Stimulated activated CD4-positive, alpha-beta T cell treated with anti-CD3 and anti-CD28 coated beads, Interleukin-4, amount 100 ng/mL, for 48 hours (primary cell): ENCODE measurements at regions not wholly inside any gene's neighbourhood (a gene's known extent, or its start where the extent isn't known, plus 50 kb on each side); places are given as distances from the start of the nearest gene placed in this dataset.

Experiments
- DNase-seq, 2 donors: peaks; one replicate each; pipeline ENCODE4 v3.0.0-alpha.2; 2020; ENCODE audit warnings: low read depth in 2 of 2

GRCh38 chr20:50404419-50405234, 105.6 kb upstream of the PTPN1 start:
- no peak for DNase-seq

DNA sequence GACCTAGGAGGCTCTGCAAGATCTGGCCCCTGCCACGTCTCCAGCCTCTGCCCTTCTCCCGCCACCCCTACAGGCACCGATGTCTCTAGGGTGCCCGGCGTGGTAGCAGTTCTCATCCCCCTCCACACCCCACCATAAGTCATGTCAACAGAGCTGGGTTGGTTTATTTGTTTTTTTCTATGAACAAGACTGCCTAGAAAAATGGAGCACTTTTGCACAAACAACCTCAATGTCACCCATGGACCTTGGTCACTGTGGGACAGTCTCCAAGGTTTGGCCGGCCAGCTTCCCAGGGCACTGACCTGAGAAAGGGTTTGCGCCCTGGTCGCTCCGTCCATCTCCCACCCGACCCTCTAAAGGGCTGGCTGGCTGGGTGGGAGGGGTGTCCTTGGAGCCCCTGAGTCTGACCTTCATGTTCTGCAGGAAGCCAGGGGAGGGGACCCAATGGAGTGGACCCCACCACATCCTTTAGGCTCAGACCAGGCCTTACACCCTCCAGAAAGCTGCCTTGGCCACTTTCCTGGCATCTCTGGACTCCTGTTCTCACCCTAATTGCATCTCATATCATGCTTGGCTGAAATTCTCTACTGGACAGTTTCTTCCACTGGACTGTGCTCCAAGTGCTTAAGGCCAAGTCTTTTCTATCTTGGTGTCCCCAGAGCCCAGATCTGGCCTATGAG, 104.8 kb upstream of the PTPN1 start:
- DNase-seq = no peak

DNA sequence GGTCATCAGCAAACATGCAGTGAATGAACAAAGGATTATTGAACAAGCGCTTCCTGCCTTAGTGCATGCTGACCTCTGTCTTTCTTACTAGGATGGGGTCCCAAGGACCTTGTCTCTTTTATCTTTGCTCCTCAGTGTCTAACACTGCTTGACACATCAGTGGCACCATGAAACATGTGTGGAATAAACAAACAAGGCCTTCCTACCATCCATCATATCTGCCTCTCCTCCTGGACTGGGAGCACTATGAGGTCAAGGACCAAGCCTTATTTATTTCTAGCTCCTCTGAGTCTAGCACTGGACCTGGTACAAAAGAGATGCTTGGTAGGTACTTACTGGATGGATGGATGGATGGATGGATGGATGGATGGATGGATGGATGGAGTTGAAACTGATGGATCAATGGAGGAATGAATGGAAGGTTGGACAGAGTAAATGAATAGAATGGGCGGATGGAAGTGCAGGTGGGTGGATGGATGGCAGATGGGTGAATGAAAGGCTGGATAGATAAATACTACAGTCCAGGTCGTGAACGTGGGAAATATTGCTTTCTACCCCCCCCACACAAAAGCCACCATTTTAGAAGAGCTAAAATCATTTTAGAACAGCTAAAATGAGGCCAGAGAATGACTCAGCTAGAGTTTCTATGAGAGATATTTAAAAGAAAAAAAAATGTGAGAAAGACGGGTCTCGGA, 104.1 kb upstream of the PTPN1 start:
- no peak for DNase-seq

DNA sequence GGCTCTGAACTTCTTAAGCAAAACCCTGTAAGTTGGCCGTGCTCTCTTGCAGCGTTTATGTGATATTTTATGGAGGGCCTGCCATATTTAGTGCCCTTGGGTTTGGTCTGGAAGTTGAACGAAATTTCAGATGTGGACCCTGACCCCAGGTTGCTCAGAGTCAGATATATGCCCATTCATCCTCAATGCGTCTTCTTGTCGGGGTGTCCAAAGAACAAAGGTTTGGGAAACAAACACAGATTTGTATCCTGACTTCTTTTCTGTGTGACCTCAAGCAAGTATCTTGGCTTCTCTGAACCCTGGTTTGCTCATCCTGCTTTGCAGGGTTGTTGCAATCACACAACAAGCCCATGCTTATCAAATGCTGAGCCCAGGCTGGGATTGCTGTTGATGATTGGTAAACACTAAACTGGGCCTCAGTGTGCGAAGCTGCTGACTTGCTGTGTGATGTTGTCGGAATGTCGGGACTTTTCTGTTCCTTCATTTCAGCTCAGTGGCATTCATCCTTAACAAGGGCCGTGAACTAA, 103.5 kb upstream of the PTPN1 start:
- DNase-seq = no peak

DNA sequence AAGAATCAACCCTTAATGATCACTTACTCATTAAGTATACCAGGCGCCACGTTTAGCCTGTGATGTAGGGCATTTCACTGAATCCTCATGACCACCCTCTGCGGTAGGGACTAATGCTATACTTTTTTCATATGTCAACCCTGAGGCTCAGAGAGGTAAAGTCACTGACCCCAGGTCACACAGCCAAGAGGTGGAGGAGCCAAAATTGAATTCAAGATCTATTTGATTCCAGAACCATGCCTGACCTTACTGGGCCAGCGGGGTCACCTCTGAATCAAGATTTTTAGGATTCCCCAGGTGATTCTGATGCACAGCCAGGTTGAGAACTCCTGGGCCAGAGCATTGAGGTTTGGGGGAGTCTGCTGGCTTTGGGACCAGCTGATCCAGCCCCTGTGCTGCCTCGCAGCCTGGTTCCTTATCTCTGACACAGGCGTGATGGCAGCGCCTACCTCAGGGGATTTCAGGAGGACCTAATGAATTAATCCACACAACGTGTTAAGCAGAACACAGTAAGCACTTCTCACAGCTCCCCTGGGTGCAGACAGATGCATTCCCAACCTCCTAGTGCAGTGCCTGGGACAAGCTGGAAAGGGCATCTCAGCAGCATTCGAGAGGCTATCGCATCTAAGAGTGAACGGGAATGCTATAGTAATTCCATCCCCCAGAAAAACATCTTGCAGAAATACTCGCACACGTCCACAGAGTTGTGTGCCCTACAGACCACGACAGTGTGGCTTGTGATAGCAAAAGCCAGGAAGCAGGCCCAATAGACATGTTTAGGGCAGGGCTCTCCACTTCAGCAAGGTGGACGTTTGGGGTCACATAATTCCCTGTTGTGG, 101.4 kb upstream of the PTPN1 start:
- no peak for DNase-seq

- DNase-seq = no peak
Measured at GRCh38 chr20:50409495-50409894, 100.7 kb upstream of the PTPN1 start.

DNA sequence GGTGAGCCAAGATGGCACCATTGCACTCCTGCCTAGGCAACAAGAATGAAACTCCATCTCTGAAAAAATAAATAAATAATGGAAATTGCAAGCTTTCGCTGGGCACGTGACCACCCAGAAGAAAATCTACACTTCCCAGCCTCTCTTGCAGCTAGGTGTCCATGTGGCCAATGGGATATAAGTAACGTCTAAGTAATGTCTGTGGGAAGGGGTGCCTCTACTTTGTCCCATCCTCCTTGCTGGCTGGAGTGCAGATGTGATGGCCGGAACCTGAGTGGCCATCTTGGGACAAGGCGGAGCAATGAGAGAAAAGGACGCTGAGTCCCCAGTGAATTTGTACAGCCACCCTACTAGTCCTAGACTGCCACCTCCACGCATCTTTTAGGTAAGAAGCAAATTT, 99.8 kb upstream of the PTPN1 start:
- no peak for DNase-seq

DNA sequence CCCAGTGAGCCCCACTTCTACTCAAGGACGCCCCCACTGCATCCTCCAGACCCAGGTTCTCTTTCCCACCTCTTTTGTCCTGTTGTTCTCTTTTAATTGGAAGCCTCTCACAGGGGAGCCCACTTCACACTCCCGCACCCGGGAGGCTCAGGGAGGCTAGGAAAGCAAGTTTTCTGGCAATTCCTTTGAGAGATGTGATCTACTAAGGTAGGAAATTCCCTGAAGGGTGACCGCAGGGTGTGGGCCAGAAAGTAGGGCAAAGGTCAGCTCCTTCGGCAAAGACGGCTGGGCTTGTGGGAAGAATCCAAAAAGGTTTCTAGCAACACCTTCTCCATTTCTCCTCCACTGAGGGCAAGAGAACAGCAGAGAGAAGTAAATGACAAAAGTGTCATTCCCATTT, 98.1 kb upstream of the PTPN1 start:
- no peak for DNase-seq

DNA sequence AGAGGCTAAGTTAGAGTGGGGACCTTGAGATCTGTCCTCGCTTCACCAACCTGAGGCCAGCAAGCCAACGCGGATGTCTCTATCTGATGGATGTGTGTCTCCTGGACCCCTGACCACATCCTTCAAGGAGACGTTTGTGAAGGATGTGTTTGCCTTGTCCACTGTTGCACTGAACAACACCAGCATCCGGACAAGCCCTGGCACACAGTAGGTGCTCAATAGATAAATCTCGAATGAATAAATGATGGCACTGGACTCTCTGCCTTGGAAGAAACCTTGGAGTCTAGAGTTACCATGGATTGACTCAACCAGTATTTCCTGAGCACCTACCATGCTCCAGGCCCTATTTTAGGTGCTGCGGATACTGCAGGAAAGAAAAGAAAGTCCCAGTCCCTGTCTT, 97.7 kb upstream of the PTPN1 start:
- no peak for DNase-seq

DNA sequence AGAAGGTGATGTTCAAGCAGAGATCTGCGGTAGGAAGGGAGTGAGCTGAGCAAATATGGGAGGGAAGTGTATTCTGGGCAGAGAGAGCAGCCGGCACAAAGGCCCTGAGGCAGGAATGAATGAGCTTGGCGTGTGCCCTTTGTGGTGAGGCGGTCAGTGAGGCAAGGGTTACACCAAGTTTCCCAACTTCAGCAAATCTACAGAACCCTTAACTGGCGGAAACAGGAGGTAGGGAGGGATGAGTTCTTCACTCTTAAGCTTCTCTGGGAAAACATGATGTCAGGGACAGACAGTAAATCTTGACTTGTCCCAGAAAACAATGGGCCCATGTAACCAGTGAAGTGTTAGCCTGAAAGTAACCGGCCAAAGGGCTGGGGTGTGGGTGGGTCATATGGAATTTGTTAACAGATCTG, 97.1 kb upstream of the PTPN1 start:
- DNase-seq = no peak

DNA sequence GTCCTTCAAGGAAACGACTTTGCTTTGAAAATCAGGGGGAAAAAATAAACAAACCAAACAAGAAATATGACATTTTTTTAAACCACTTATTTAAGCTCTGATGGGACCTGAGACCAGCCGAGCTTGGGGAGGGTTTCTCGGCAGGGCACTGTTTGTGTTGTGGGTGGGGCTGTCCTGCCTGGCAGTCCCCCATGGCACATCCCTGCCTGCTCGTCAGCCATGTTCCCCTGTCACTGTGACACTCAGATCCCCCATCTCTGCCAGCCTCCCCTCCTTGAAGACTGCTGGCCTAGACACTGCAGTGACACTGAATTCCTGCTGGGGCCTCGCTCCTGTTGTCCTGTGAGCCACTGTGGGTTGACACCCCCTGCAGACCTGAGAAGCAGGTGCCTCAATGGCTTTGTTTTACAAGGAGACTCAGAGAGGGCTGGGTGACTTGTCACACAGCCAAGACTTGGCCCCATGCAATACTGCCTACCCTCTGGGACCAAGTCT, 95.1 kb upstream of the PTPN1 start:
- no peak for DNase-seq

GRCh38 chr20:50415516-50416268, 94.5 kb upstream of the PTPN1 start:
- DNase-seq = no peak

- DNase-seq = no peak
Measured at GRCh38 chr20:50416269-50417022, 93.7 kb upstream of the PTPN1 start.

- DNase-seq = no peak
Measured at GRCh38 chr20:50417023-50417329, 93.2 kb upstream of the PTPN1 start.

DNA sequence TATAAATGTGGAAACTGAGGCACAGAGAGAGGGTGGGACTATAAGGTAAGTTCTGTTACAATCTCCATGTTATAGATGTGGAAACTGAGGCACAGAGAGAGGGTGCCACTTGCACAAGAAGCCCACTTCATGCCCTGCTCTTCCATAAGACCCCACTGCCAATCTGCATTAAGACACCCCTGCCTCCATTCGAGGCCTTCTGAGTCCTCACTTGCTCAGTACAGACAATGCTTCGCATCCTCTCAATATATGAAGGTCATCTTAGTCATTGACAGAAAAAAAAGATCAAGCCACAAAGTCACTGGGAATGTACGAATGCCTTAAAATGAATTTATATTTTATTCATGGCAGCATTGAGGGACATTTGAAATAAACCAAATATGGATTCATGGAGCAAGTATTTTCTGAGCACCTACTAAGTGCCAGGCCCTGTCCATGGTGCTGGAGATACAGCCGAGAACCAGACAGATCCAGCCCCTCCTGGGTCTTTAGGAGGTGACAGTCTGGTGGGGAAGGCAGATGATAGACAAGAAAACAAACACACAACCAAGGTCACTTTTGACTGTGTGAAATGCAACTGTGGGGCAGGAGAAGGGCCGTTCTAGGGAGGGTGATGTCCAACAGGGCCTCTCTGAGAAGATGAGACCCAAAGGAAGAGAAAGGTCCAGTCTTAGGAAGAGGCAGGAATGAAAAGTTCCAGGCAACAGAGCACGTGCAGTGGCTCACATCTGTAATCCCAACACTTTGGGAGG, 92.5 kb upstream of the PTPN1 start:
- DNase-seq = no peak

DNA sequence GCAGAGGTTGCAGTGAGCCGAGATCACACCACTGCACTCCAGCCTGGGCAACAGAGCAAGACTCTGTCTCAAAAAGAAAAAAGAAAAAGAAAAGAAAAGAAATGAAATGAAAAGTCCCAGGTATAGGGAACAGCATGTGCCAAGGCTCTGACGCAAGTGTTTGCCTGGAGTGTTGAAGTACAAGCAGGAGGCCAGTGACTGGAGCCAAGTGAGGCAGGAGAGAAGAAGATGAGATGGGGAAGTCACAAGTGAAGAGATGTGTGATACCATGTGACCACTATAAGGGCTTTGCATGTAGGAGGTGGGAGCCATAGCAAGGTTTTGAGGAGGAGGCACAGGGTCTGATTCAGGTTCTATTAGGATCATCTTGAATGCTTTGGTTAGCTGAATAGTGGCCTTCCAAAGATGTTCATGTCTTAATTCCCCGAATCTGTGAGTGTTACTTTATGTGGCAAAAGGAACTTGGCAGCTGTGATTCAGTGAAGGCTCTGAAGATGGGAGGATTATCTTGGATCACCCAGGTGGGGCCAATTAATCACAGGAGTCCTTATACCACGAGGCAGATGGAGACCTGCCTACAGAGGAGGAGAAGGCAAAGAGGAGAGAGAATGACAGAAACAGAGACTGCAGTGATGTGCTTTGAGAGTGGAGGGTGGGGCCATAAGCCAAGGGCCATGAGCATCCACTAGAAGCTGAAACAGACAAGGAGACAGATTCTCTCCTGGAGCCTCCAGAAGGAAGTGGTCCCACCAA, 91.1 kb upstream of the PTPN1 start:
- DNase-seq = no peak

GRCh38 chr20:50420380-50420779, 89.8 kb upstream of the PTPN1 start:
- no peak for DNase-seq
